GM12892 (cell line): ENCODE measurements at regions not wholly inside any gene's neighbourhood (a gene's known extent, or its start where the extent isn't known, plus 50 kb on each side); places are given as distances from the start of the nearest gene placed in this dataset.

Source experiments
- POLR2A ChIP-seq: IDR thresholded peaks from 2 replicates; pipeline ENCODE4 v1.6.1; 2011; ENCODE audit warnings: low read depth, low read length, control low read depth
- POLR2AphosphoS5 ChIP-seq: IDR thresholded peaks from 2 replicates; pipeline ENCODE4 v1.6.1; 2011; ENCODE audit warnings: low read depth, low read length, control low read depth
- TAF1 ChIP-seq: IDR thresholded peaks from 2 replicates; pipeline ENCODE4 v1.6.1; 2011; ENCODE audit warnings: low read depth, mild to moderate bottlenecking, control low read depth, low read length, borderline replicate concordance

- no peak for TF ChIP-seq POLR2AphosphoS5
- TF ChIP-seq POLR2A: no peak
- no peak for TF ChIP-seq TAF1
Measured at GRCh38 chr22:47598864-47599263, 836.4 kb downstream of the TBC1D22A start.
